ENCODE measurements at regions not wholly inside any gene's neighbourhood (a gene's known extent, or its start where the extent isn't known, plus 50 kb on each side); places are given as distances from the start of the nearest gene placed in this dataset.
"Not testable (repeated sequence)": the region's sequence is repeated elsewhere in the genome, so short reads cannot be mapped to it uniquely, and the experiment has no call there.

- POLR2A ChIA-PET: no interaction called here
- H3K36me3 Mint-ChIP-seq (ENCODE audit: low read depth): no peaks in the 10 kb centered on the region
- H3K4me1 Mint-ChIP-seq: no peaks in the 10 kb centered on the region
- H3K27ac Mint-ChIP-seq: no peak overlapping the region
- H3K27me3 Mint-ChIP-seq: no peaks in the 10 kb centered on the region
- H3K9me3 Mint-ChIP-seq: peaks cover 9% of the 10 kb centered on the region
- no peak overlapping the region for H3K4me3 Mint-ChIP-seq
- CTCF ChIA-PET: no interaction called here
- no peak for DNase-seq
Observed at GRCh38 chr18:43341014-43341413, 63.7 kb upstream of the SYT4 start.

GRCh38 chr18:43350176-43350575 is 72.9 kb upstream of the SYT4 start:
- Mint-ChIP-seq H3K27ac (no peak overlapping the region), H3K27me3 (no peaks in the 10 kb centered on the region), H3K36me3 (ENCODE audit: low read depth) (no peaks in the 10 kb centered on the region), H3K4me1 (no peaks in the 10 kb centered on the region), H3K4me3 (no peak overlapping the region), H3K9me3 (no peaks in the 10 kb centered on the region)
- CTCF ChIA-PET: no interaction called here
- DNase-seq: no peak
- POLR2A ChIA-PET: no interaction called here

- CTCF ChIA-PET: no interaction called here
- H3K27ac Mint-ChIP-seq: no peak overlapping the region
- H3K36me3 Mint-ChIP-seq (ENCODE audit: low read depth): no peaks in the 10 kb centered on the region
- POLR2A ChIA-PET: no interaction called here
- H3K4me1 Mint-ChIP-seq: no peaks in the 10 kb centered on the region
- no peaks in the 10 kb centered on the region for H3K27me3 Mint-ChIP-seq
- H3K9me3 Mint-ChIP-seq: no peaks in the 10 kb centered on the region
- no peak overlapping the region for H3K4me3 Mint-ChIP-seq
- DNase-seq: no peak
Observed at GRCh38 chr18:43364535-43364934, 87.2 kb upstream of the SYT4 start.

GRCh38 chr18:43367895-43368294 is 90.6 kb upstream of the SYT4 start:
- H3K4me3 Mint-ChIP-seq: no peak overlapping the region
- no peaks in the 10 kb centered on the region for H3K9me3 Mint-ChIP-seq
- H3K27me3 Mint-ChIP-seq: no peaks in the 10 kb centered on the region
- no peaks in the 10 kb centered on the region for H3K4me1 Mint-ChIP-seq
- H3K27ac Mint-ChIP-seq: no peak overlapping the region
- no peak for DNase-seq
- no peaks in the 10 kb centered on the region for H3K36me3 Mint-ChIP-seq (ENCODE audit: low read depth)
- POLR2A ChIA-PET: no interaction called here
- CTCF ChIA-PET: no interaction called here

- H3K27ac Mint-ChIP-seq; H3K4me1 Mint-ChIP-seq; DNase-seq; H3K36me3 Mint-ChIP-seq (ENCODE audit: low read depth); POLR2A ChIA-PET; H3K4me3 Mint-ChIP-seq; H3K27me3 Mint-ChIP-seq; CTCF ChIA-PET; H3K9me3 Mint-ChIP-seq: not testable (repeated sequence)
Observed at GRCh38 chr18:43369311-43369710, 92.0 kb upstream of the SYT4 start.

- no peaks in the 10 kb centered on the region for H3K4me1 Mint-ChIP-seq
- no peaks in the 10 kb centered on the region for H3K36me3 Mint-ChIP-seq (ENCODE audit: low read depth)
- ChIA-PET CTCF (no interaction called here), POLR2A (no interaction called here)
- H3K27me3 Mint-ChIP-seq: no peaks in the 10 kb centered on the region
- no peak overlapping the region for H3K27ac Mint-ChIP-seq
- H3K4me3 Mint-ChIP-seq: no peak overlapping the region
- no peak for DNase-seq
- H3K9me3 Mint-ChIP-seq: no peaks in the 10 kb centered on the region
Observed at GRCh38 chr18:43372773-43373172, 95.5 kb upstream of the SYT4 start.

- no peaks in the 10 kb centered on the region for H3K36me3 Mint-ChIP-seq (ENCODE audit: low read depth)
- H3K9me3 Mint-ChIP-seq: peaks cover 3% of the 10 kb centered on the region
- H3K27ac Mint-ChIP-seq: no peak overlapping the region
- ChIA-PET POLR2A (no interaction called here), CTCF (no interaction called here)
- H3K4me1 Mint-ChIP-seq: peaks cover 2% of the 10 kb centered on the region
- DNase-seq: no peak
- no peak overlapping the region for H3K4me3 Mint-ChIP-seq
- H3K27me3 Mint-ChIP-seq: no peaks in the 10 kb centered on the region
Observed at GRCh38 chr18:43380104-43380672, 102.9 kb upstream of the SYT4 start.

GRCh38 chr18:43382641-43383403 is 105.5 kb upstream of the SYT4 start:
- Mint-ChIP-seq H3K4me1 (peaks cover 2% of the 10 kb centered on the region), H3K27ac (no peak overlapping the region), H3K4me3 (no peak overlapping the region), H3K36me3 (ENCODE audit: low read depth) (no peaks in the 10 kb centered on the region), H3K9me3 (peaks cover 3% of the 10 kb centered on the region), H3K27me3 (no peaks in the 10 kb centered on the region)
- no peak for DNase-seq
- ChIA-PET POLR2A (no interaction called here), CTCF (no interaction called here)

- Mint-ChIP-seq H3K4me1 (no peaks in the 10 kb centered on the region), H3K4me3 (no peak overlapping the region)
Observed at GRCh38 chr18:43389163-43389562, 111.9 kb upstream of the SYT4 start.

GRCh38 chr18:43392168-43392567 is 114.9 kb upstream of the SYT4 start:
- Mint-ChIP-seq H3K9me3 (no peaks in the 10 kb centered on the region), H3K27ac (no peak overlapping the region), H3K27me3 (no peaks in the 10 kb centered on the region), H3K4me1 (no peaks in the 10 kb centered on the region), H3K4me3 (no peak overlapping the region), H3K36me3 (ENCODE audit: low read depth) (no peaks in the 10 kb centered on the region)
- POLR2A ChIA-PET: no interaction called here
- CTCF ChIA-PET: no interaction called here
- no peak for DNase-seq

More at GRCh38 chr18:43389163-43389562, 111.9 kb upstream of the SYT4 start:
- DNase-seq: no peak
- Mint-ChIP-seq H3K27me3 (no peaks in the 10 kb centered on the region), H3K36me3 (ENCODE audit: low read depth) (no peaks in the 10 kb centered on the region), H3K9me3 (no peaks in the 10 kb centered on the region), H3K27ac (no peak overlapping the region)
- ChIA-PET CTCF (no interaction called here), POLR2A (no interaction called here)

GRCh38 chr18:43393174-43393573 is 115.9 kb upstream of the SYT4 start:
- ChIA-PET POLR2A (no interaction called here), CTCF (no interaction called here)
- H3K27ac Mint-ChIP-seq: no peak overlapping the region
- no peak for DNase-seq
- H3K27me3 Mint-ChIP-seq: no peaks in the 10 kb centered on the region
- H3K9me3 Mint-ChIP-seq: peaks cover 1% of the 10 kb centered on the region
- H3K4me1 Mint-ChIP-seq: no peaks in the 10 kb centered on the region
- H3K4me3 Mint-ChIP-seq: no peak overlapping the region
- H3K36me3 Mint-ChIP-seq (ENCODE audit: low read depth): no peaks in the 10 kb centered on the region

- ChIA-PET CTCF (no interaction called here), POLR2A (no interaction called here)
- Mint-ChIP-seq H3K27me3 (no peaks in the 10 kb centered on the region), H3K36me3 (ENCODE audit: low read depth) (no peaks in the 10 kb centered on the region), H3K27ac (no peak overlapping the region), H3K4me3 (no peak overlapping the region), H3K4me1 (no peaks in the 10 kb centered on the region), H3K9me3 (peaks cover 7% of the 10 kb centered on the region)
- DNase-seq: no peak
Observed at GRCh38 chr18:43396266-43396665, 119.0 kb upstream of the SYT4 start.

GRCh38 chr18:43398601-43399000 is 121.3 kb upstream of the SYT4 start:
- ChIA-PET POLR2A (no interaction called here), CTCF (no interaction called here)
- no peak for DNase-seq
- Mint-ChIP-seq H3K36me3 (ENCODE audit: low read depth) (no peaks in the 10 kb centered on the region), H3K4me1 (no peaks in the 10 kb centered on the region), H3K27me3 (no peaks in the 10 kb centered on the region), H3K4me3 (no peak overlapping the region), H3K27ac (no peak overlapping the region), H3K9me3 (peaks cover 7% of the 10 kb centered on the region)

- CTCF ChIA-PET: no interaction called here
Observed at GRCh38 chr18:43405097-43405496, 127.8 kb upstream of the SYT4 start.

More at GRCh38 chr18:43405097-43405496, 127.8 kb upstream of the SYT4 start:
- H3K27me3 Mint-ChIP-seq: no peaks in the 10 kb centered on the region
- no peaks in the 10 kb centered on the region for H3K4me1 Mint-ChIP-seq
- no peaks in the 10 kb centered on the region for H3K36me3 Mint-ChIP-seq (ENCODE audit: low read depth)
- H3K9me3 Mint-ChIP-seq: peaks cover under 1% of the 10 kb centered on the region
- no peak for DNase-seq
- POLR2A ChIA-PET: no interaction called here
- no peak overlapping the region for H3K27ac Mint-ChIP-seq
- H3K4me3 Mint-ChIP-seq: no peak overlapping the region
